H9 (cell line): ENCODE measurements at regions not wholly inside any gene's neighbourhood (a gene's known extent, or its start where the extent isn't known, plus 50 kb on each side); places are given as distances from the start of the nearest gene placed in this dataset.

Source experiments
- DNase-seq: peaks from one replicate; pipeline ENCODE4 v3.0.0-alpha.2; 2017
- H2AFZ ChIP-seq: one replicate; pipeline ENCODE4 v1.6.1; 2013; ENCODE audit warnings: mild to moderate bottlenecking, low read length, control low read depth, moderate library complexity
- H2AK5ac ChIP-seq: 2 replicates; pipeline ENCODE4 v1.6.1; 2013; ENCODE audit warnings: low read length, control low read depth, mixed read lengths; ENCODE audit not compliant: insufficient read length
- H2BK120ac ChIP-seq: one replicate; pipeline ENCODE4 v1.6.1; 2013; ENCODE audit warnings: low read depth, mild to moderate bottlenecking, low read length, control low read depth, inconsistent platforms; ENCODE audit not compliant: poor library complexity, severe bottlenecking
- H2BK12ac ChIP-seq: 2 replicates; pipeline ENCODE4 v1.6.1; 2013; ENCODE audit warnings: low read length, control low read depth, mixed read lengths, low read depth; ENCODE audit not compliant: insufficient read length
- H2BK15ac ChIP-seq: 2 replicates; pipeline ENCODE4 v1.6.1; 2013; ENCODE audit warnings: low read depth, low read length, control low read depth
- H2BK20ac ChIP-seq: one replicate; pipeline ENCODE4 v1.6.1; 2013; ENCODE audit warnings: low read depth, mild to moderate bottlenecking, low read length, control low read depth, inconsistent platforms; ENCODE audit not compliant: poor library complexity, severe bottlenecking
- H2BK5ac ChIP-seq: 2 replicates; pipeline ENCODE4 v1.6.1; 2013; ENCODE audit warnings: low read length, control low read depth, mixed read lengths; ENCODE audit not compliant: insufficient read length
- H3K14ac ChIP-seq: 2 replicates; pipeline ENCODE4 v1.6.1; 2013; ENCODE audit warnings: low read length, control low read depth; ENCODE audit not compliant: insufficient read depth
- H3K18ac ChIP-seq: 2 replicates; pipeline ENCODE4 v1.6.1; 2013; ENCODE audit warnings: low read depth, mild to moderate bottlenecking, mixed read lengths, low read length, control low read depth; ENCODE audit not compliant: insufficient read length
- H3K23ac ChIP-seq: 2 replicates; pipeline ENCODE4 v1.6.1; 2013; ENCODE audit warnings: low read length, control low read depth, mixed read lengths, low read depth; ENCODE audit not compliant: insufficient read length
- H3K23me2 ChIP-seq: 2 replicates; pipeline ENCODE4 v1.6.1; 2013; ENCODE audit warnings: low read depth, mild to moderate bottlenecking, mixed read lengths, low read length, control low read depth; ENCODE audit not compliant: insufficient read length, poor library complexity, severe bottlenecking
- H3K27ac ChIP-seq: 2 replicates; pipeline ENCODE4 v1.5.1; 2013; ENCODE audit warnings: low read length, control low read depth, mixed read lengths, low read depth; ENCODE audit not compliant: insufficient read length
- H3K27me3 ChIP-seq: 2 replicates; pipeline ENCODE4 v1.6.1; 2013; ENCODE audit warnings: low read length, control low read depth, inconsistent platforms; ENCODE audit not compliant: insufficient read depth
- H3K4ac ChIP-seq: 2 replicates; pipeline ENCODE4 v1.6.1; 2013; ENCODE audit warnings: low read depth, mild to moderate bottlenecking, control low read depth, inconsistent platforms, low read length, moderate library complexity
- H3K4me1 ChIP-seq: 2 replicates; pipeline ENCODE4 v1.6.1; 2013; ENCODE audit warnings: low read length, control low read depth, inconsistent platforms; ENCODE audit not compliant: insufficient read depth
- H3K4me2 ChIP-seq: 2 replicates; pipeline ENCODE4 v1.6.1; 2013; ENCODE audit warnings: low read length, control low read depth, mixed read lengths; ENCODE audit not compliant: insufficient read length, insufficient read depth
- H3K56ac ChIP-seq: 2 replicates; pipeline ENCODE4 v1.6.1; 2013; ENCODE audit warnings: low read depth, mild to moderate bottlenecking, mixed read lengths, low read length, control low read depth; ENCODE audit not compliant: insufficient read length
- H3K79me1 ChIP-seq: 2 replicates; pipeline ENCODE4 v1.6.1; 2013; ENCODE audit warnings: low read depth, mild to moderate bottlenecking, moderate library complexity, low read length, control low read depth, inconsistent platforms; ENCODE audit not compliant: insufficient read depth, poor library complexity, severe bottlenecking
- H3K79me2 ChIP-seq: 2 replicates; pipeline ENCODE4 v1.6.1; 2013; ENCODE audit warnings: low read length, control low read depth, inconsistent platforms; ENCODE audit not compliant: insufficient read depth
- H3K9ac ChIP-seq: 2 replicates; pipeline ENCODE4 v1.6.1; 2013; ENCODE audit warnings: low read length, control low read depth, mixed read lengths; ENCODE audit not compliant: insufficient read length; ENCODE audit errors: extremely low read depth
- H3K9me3 ChIP-seq: one replicate; pipeline ENCODE4 v1.6.1; 2013; ENCODE audit warnings: low read depth, low read length, inconsistent platforms; ENCODE audit not compliant: control insufficient read depth
- H3T11ph ChIP-seq: one replicate; pipeline ENCODE4 v1.6.1; 2013; ENCODE audit warnings: mild to moderate bottlenecking, low read length, control low read depth, inconsistent platforms
- H4K20me1 ChIP-seq: one replicate; pipeline ENCODE4 v1.6.1; 2013; ENCODE audit not compliant: control insufficient read depth, insufficient read length, insufficient read depth
- H4K5ac ChIP-seq: 2 replicates; pipeline ENCODE4 v1.6.1; 2013; ENCODE audit warnings: low read depth, mild to moderate bottlenecking, mixed read lengths, low read length, control low read depth; ENCODE audit not compliant: insufficient read length
- H4K8ac ChIP-seq: replicated peaks from 2 replicates; pipeline ENCODE4 v1.6.1; 2013; ENCODE audit warnings: low read length, control low read depth, mixed read lengths, low read depth; ENCODE audit not compliant: insufficient read length
- H4K91ac ChIP-seq: 2 replicates; pipeline ENCODE4 v1.6.1; 2013; ENCODE audit warnings: low read depth, mild to moderate bottlenecking, moderate library complexity, mixed read lengths, low read length, control low read depth; ENCODE audit not compliant: insufficient read length
- H3K27ac Mint-ChIP-seq, 3 experiments: 2 replicates in 2 of 3; 3 replicates in 1 of 3; pipeline ENCODE4 v1.8.0; 2020 to 2021; ENCODE audit warnings: mixed read lengths in 3 of 3, mild to moderate bottlenecking in 1 of 3, moderate library complexity in 1 of 3
- H3K27me3 Mint-ChIP-seq: 2 replicates; pipeline ENCODE4 v1.8.0; 2021; ENCODE audit warnings: low read depth, mild to moderate bottlenecking, moderate library complexity, mixed read lengths
- H3K36me3 Mint-ChIP-seq, 3 experiments: 2 replicates in 2 of 3; 3 replicates in 1 of 3; pipeline ENCODE4 v1.8.0; 2020 to 2021; ENCODE audit warnings: low read depth in 3 of 3, mixed read lengths in 3 of 3; ENCODE audit not compliant: insufficient read depth in 1 of 3
- H3K4me1 Mint-ChIP-seq, 2 experiments: 2 replicates each; pipeline ENCODE4 v1.8.0; 2020; ENCODE audit warnings: mixed read lengths in 2 of 2
- H3K4me3 Mint-ChIP-seq, 2 experiments: 2 replicates in 1 of 2; 3 replicates in 1 of 2; pipeline ENCODE4 v1.8.0; 2020 to 2021; ENCODE audit warnings: mild to moderate bottlenecking in 2 of 2, mixed read lengths in 2 of 2, moderate library complexity in 1 of 2
- H3K9me3 Mint-ChIP-seq, 2 experiments: 2 replicates in 1 of 2; 3 replicates in 1 of 2; pipeline ENCODE4 v1.8.0; 2020; ENCODE audit warnings: mild to moderate bottlenecking in 2 of 2, mixed read lengths in 2 of 2, moderate library complexity in 1 of 2
- CTCF ChIP-seq: fragments of 200-600 bp; sonication (generic); conservative IDR thresholded peaks from 3 replicates; pipeline ENCODE4 v1.8.0; 2021; ENCODE audit warnings: antibody characterized with exemption, mild to moderate bottlenecking
- whole genome bisulfite sequencing: extraction: QIAGEN DNeasy Blood & Tissue Kit; methylation state at CpG from one replicate; pipeline ENCODE4 v1.1.7; 2013; ENCODE audit warnings: missing lambda C conversion rate, low lambda C conversion rate, mixed read lengths; ENCODE audit not compliant: insufficient read length; ENCODE audit errors: extremely low coverage; 5-methylcytosine and 5-hydroxymethylcytosine counted together

- no peak for TF ChIP-seq CTCF
- H3K4ac ChIP-seq = no peak overlapping the region
Observed at GRCh38 chr5:16384222-16384621, 81.4 kb downstream of the ZNF622 start.

More at GRCh38 chr5:16384222-16384621, 81.4 kb downstream of the ZNF622 start:
- H2BK12ac ChIP-seq = no peak overlapping the region
- H3K9ac ChIP-seq = no peak overlapping the region
- Mint-ChIP-seq H3K36me3 (no peaks in the 10 kb centered on the region), H3K9me3 (no peaks in the 10 kb centered on the region), H3K4me3 (no peak overlapping the region), H3K4me1 (peaks cover 0 to 2% of the 10 kb centered on the region in 2 experiments; a peak in 2 of 4 replicates), H3K27me3 (no peaks in the 10 kb centered on the region), H3K27ac (no peak overlapping the region)
- no peak overlapping the region for H4K91ac ChIP-seq
- H3T11ph ChIP-seq = no peak overlapping the region
- H2BK120ac ChIP-seq = no peak overlapping the region
- H3K27me3 ChIP-seq = no peaks in the 10 kb centered on the region
- H2BK5ac ChIP-seq = no peak overlapping the region
- H3K79me2 ChIP-seq = no peaks in the 10 kb centered on the region
- no CpG with 5 or more reads among the region's 5 CpGs for WGBS
- H3K79me1 ChIP-seq = no peaks in the 10 kb centered on the region
- no peak overlapping the region for H3K4me2 ChIP-seq
- no peak overlapping the region for H3K23ac ChIP-seq
- H2BK15ac ChIP-seq = no peak overlapping the region
- no peak overlapping the region for H3K14ac ChIP-seq
- no peak overlapping the region for H4K8ac ChIP-seq
- H3K18ac ChIP-seq = no peak overlapping the region
- H2AFZ ChIP-seq = no peak overlapping the region
- no peak overlapping the region for H3K27ac ChIP-seq
- no peaks in the 10 kb centered on the region for H3K23me2 ChIP-seq
- no peaks in the 10 kb centered on the region for H3K4me1 ChIP-seq
- H2AK5ac ChIP-seq = no peak overlapping the region
- no peak overlapping the region for H3K56ac ChIP-seq
- no peak overlapping the region for H4K5ac ChIP-seq
- DNase-seq = no peak
- no peaks in the 10 kb centered on the region for H4K20me1 ChIP-seq
- H2BK20ac ChIP-seq = no peak overlapping the region
- no peaks in the 10 kb centered on the region for H3K9me3 ChIP-seq
